ENCODE measurements at regions not wholly inside any gene's neighbourhood (a gene's known extent, or its start where the extent isn't known, plus 50 kb on each side); places are given as distances from the start of the nearest gene placed in this dataset.

GRCh38 chr5:84632418-84632817 is 247.7 kb upstream of the EDIL3 start:
- no peak for TF ChIP-seq CTCF (IDR thresholded peaks at IDR 0.05)
- Histone ChIP-seq H3K9me3 (ENCODE audit: control insufficient read depth in 1 of 2, insufficient read depth in 1 of 2, low read length in 2 of 2) (peaks cover 0 to 17% of the 10 kb centered on the region in 2 experiments), H3K4me1 (ENCODE audit: insufficient read depth, low read length) (no peaks in the 10 kb centered on the region), H3K27me3 (ENCODE audit: control insufficient read depth in 1 of 2, insufficient read depth in 2 of 2, low read length in 2 of 2) (no peaks in the 10 kb centered on the region), H3K4me3 (ENCODE audit: low read length) (no peak overlapping the region), H3K27ac (ENCODE audit: low read depth in 1 of 2, low read length in 2 of 2) (no peak overlapping the region), H3K36me3 (ENCODE audit: insufficient read depth, low read length) (no peaks in the 10 kb centered on the region)
- intact Hi-C loops (cut with DNase I, micrococcal nuclease) = no loop called here
- no peaks in the 10 kb centered on the region for H3K9me3 Mint-ChIP-seq
- H3K4me1 Mint-ChIP-seq (ENCODE audit: low read depth) = no peaks in the 10 kb centered on the region
- ChIA-PET CTCF (no interaction called here), POLR2A (no interaction called here)
- no peak overlapping the region for H3K27ac Mint-ChIP-seq
- H3K36me3 Mint-ChIP-seq (ENCODE audit: low read depth) = no peaks in the 10 kb centered on the region
- no peak for ATAC-seq (ENCODE audit: poor library complexity)
- no peak overlapping the region for H3K4me3 Mint-ChIP-seq
- no peaks in the 10 kb centered on the region for H3K27me3 Mint-ChIP-seq
- DNase-seq = no peak

GRCh38 chr5:84628918-84629317 is 244.2 kb upstream of the EDIL3 start:
- Histone ChIP-seq H3K4me1 (ENCODE audit: insufficient read depth, low read length) (no peaks in the 10 kb centered on the region), H3K27ac (ENCODE audit: low read depth in 1 of 2, low read length in 2 of 2) (no peak overlapping the region), H3K27me3 (ENCODE audit: control insufficient read depth in 1 of 2, insufficient read depth in 2 of 2, low read length in 2 of 2) (no peaks in the 10 kb centered on the region), H3K9me3 (ENCODE audit: control insufficient read depth in 1 of 2, insufficient read depth in 1 of 2, low read length in 2 of 2) (no peaks in the 10 kb centered on the region), H3K36me3 (ENCODE audit: insufficient read depth, low read length) (no peaks in the 10 kb centered on the region), H3K4me3 (ENCODE audit: low read length) (no peak overlapping the region)
- H3K9me3 Mint-ChIP-seq = no peaks in the 10 kb centered on the region
- ChIA-PET CTCF (no interaction called here), POLR2A (no interaction called here)
- no peak for ATAC-seq (ENCODE audit: poor library complexity)
- no peak for DNase-seq
- H3K4me3 Mint-ChIP-seq = no peak overlapping the region
- no peaks in the 10 kb centered on the region for H3K27me3 Mint-ChIP-seq
- intact Hi-C loops (cut with DNase I, micrococcal nuclease) = no loop called here
- peaks cover 6% of the 10 kb centered on the region for H3K4me1 Mint-ChIP-seq (ENCODE audit: low read depth)
- H3K36me3 Mint-ChIP-seq (ENCODE audit: low read depth) = no peaks in the 10 kb centered on the region
- TF ChIP-seq CTCF (IDR thresholded peaks at IDR 0.05) = no peak
- H3K27ac Mint-ChIP-seq = no peak overlapping the region

DNA sequence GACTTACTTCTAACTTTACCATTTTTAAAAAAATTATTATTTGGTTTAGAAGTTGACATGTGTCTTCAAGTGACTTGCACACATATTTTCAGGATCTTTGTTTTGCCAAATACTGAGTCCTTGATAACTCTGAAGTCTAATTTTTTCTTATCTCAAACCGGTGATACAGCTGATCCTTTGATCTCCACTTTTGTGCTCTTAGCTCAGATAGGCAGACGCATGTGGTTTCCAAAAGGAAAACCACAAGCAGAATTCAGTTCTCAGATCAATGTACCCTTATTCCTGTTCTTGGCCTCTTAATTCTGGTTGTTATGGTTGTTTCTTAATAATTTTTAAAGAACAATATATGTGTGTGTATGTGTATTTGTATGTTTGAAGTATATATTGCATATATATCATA is 238.3 kb upstream of the EDIL3 start:
- H3K4me1 Mint-ChIP-seq (ENCODE audit: low read depth) = peaks cover 12% of the 10 kb centered on the region
- no peaks in the 10 kb centered on the region for H3K9me3 ChIP-seq (ENCODE audit: control insufficient read depth in 1 of 2, insufficient read depth in 1 of 2, low read length in 2 of 2)
- intact Hi-C loops (cut with DNase I, micrococcal nuclease) = no loop called here
- H3K27ac Mint-ChIP-seq = no peak overlapping the region
- no peaks in the 10 kb centered on the region for H3K4me1 ChIP-seq (ENCODE audit: insufficient read depth, low read length)
- no peak for TF ChIP-seq CTCF (IDR thresholded peaks at IDR 0.05)
- H3K4me3 Mint-ChIP-seq = no peak overlapping the region
- H3K36me3 ChIP-seq (ENCODE audit: insufficient read depth, low read length) = no peaks in the 10 kb centered on the region
- no peaks in the 10 kb centered on the region for H3K36me3 Mint-ChIP-seq (ENCODE audit: low read depth)
- ATAC-seq (ENCODE audit: poor library complexity) (no peak), DNase-seq (peak in 1 of 14 experiments; percentile 12)
- no peak overlapping the region for H3K4me3 ChIP-seq (ENCODE audit: low read length)
- H3K27me3 ChIP-seq (ENCODE audit: control insufficient read depth in 1 of 2, insufficient read depth in 2 of 2, low read length in 2 of 2) = no peaks in the 10 kb centered on the region
- H3K27me3 Mint-ChIP-seq = no peaks in the 10 kb centered on the region
- ChIA-PET CTCF (no interaction called here), POLR2A (no interaction called here)
- H3K9me3 Mint-ChIP-seq = no peaks in the 10 kb centered on the region
- H3K27ac ChIP-seq (ENCODE audit: low read depth in 1 of 2, low read length in 2 of 2) = no peak overlapping the region
